HG03039 (cell line): ENCODE measurements at regions not wholly inside any gene's neighbourhood (a gene's known extent, or its start where the extent isn't known, plus 50 kb on each side); places are given as distances from the start of the nearest gene placed in this dataset.
"Not testable (repeated sequence)": the region's sequence is repeated elsewhere in the genome, so short reads cannot be mapped to it uniquely, and the experiment has no call there.

Experiments
- ATAC-seq: cut with Tn5 transposase; IDR thresholded peaks from one replicate; pipeline ENCODE4 v1.9.1; 2021; ENCODE audit warnings: mild to moderate bottlenecking, moderate library complexity; ENCODE audit not compliant: unreplicated experiment

- ATAC-seq, result no peak
These were observed 210.1 kb upstream of the NRIP1 start for GRCh38 chr21:15274701-15275485.

DNA sequence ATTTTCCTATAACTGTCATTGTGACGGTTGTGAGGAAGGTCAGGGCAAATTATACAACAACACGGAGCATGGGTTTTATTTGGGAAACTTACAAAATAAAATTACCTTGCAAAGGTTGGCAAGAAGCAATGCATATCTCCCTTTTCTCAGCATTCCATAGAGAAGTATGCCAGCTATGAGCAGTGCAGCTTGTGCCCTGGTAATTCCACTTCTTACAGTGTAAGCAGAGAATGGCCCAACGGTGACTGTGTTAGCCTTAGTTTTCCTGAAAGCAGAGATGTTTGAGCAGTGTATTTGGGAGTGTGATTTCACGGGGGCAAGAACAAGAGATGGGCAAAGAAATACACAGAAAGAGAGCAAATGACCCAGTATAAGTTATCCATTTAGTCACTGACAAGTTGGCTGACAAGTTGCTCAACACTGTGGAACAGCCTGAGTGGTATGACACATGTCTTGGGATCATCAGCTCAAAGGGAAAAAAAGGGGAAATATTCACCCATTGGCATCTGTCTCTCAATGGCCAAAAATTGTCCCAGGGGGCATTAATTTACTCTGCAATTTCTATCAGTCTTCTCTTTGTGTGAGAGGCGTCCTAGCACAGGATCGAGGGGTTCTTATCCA lies 210.9 kb upstream of the NRIP1 start:
- ATAC-seq, result no peak

GRCh38 chr21:15276243-15276642 lies 211.4 kb upstream of the NRIP1 start:
- ATAC-seq, result no peak

DNA sequence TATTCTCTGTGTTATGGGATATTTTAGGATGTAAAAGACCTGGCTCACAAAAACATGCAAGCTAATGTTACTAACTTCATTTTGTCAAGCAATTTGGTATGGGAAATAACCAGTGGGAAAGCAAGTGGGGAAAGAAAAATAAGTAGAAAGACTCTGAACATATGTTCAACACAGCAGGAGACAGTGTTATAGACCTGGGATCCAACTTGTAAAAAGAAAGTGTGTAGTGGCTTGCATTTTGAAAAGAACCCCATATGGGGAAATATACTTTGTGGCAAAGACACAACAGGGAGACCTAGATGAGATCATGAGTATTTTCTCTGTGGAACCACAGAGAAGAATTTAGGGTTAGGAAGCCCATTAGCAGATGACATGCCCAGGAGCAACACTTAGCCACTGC lies 212.7 kb upstream of the NRIP1 start:
- ATAC-seq, result no peak

DNA sequence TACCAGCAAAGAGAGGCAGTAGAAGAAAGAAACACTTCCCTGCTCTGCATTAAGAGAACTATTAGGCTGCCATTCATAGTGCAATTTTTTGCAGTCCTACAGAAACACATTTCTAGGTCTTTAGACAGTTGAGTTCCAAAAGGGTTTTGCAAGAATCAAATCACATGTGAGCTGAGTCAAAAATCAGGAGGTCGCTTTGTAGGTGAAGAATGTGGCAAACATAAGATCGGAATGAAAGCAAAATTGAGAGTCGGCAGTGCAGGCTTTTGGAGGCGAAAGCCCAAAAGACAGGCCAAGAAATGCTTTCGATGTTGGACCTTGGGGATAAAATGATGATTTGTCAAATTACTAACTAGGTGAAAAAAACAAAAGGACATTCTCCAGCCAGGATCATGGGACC lies 213.5 kb upstream of the NRIP1 start:
- ATAC-seq, result no peak

- ATAC-seq, result no peak
These were observed 214.1 kb upstream of the NRIP1 start for GRCh38 chr21:15278851-15279250.

- no peak for ATAC-seq
These were observed 214.7 kb upstream of the NRIP1 start for GRCh38 chr21:15279482-15279881.

DNA sequence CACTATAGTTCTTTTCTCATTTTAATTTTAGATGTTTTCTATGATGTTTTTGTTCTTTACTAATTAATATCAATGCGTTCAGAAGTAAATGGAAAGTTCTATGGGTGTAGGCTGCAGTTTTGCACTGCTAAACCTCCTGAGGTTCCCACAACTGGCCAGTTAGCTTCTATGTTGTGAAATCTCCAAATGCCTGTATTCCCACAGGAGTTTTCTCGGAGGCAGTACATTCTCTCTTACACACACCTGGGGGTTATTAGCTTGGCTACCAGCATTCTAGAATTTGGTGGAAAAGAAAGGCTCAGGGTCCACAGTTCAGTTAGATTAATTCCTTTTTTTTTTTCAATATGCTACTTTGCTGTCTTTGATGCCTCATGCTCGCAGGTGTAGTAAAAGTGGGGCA lies 216.9 kb upstream of the NRIP1 start:
- ATAC-seq, result no peak

DNA sequence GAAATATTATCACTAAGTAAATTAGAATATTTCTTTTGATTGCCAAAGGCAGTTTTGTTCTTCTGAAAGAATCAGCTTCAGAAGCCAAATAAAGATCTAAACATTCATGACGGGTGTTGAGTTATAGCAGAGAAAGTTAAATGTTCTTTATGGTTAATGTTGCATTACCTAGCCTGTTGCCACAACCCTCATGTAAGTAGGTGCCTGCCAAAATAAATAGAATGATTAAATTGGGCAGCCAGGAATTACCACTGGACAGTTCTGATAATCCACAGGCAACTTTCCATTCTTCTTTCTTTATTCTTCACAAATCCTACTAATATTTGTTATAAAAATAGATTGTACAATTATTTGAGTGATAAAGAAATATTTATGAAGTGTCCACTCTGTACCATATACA lies 217.9 kb upstream of the NRIP1 start:
- ATAC-seq, result no peak

DNA sequence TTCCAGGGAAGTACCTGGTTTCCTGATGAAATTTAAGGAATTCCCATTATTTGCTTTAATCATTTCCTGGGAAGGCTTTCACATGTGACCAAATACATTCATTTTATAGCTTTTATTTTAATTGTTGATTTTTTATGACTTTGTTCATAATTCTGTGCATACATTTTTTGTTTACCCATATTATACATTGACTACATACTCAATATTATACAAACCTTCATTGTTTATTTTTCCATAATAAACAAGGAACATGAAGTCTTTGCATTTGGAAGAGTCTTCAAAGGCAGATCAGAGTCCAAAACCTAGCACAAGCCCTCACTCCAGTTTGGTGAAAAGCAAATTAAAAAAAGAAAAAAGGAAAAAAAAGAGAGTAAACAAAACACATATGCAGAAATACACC lies 218.3 kb upstream of the NRIP1 start:
- no peak for ATAC-seq

- ATAC-seq, result no peak
These were observed 219.0 kb upstream of the NRIP1 start for GRCh38 chr21:15283789-15284188.

DNA sequence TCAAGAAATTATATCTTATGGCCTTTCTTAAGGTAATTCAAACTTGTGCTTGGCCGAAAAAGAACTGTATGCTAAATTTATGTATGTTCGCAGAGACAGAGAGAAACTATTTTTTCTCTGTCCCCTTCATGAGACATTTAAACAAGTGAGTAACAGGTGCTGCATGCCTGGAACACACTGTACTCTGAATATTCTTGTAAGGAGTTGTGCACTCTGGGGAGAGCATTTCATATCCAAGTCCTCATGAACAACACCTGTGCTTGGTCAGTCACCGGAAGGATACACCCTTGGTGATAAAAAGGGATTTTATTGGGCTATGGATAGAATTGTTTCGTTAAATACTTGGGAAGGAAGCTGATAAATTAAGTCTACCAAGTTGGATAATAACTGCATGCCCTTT lies 220.8 kb upstream of the NRIP1 start:
- ATAC-seq, result no peak

- no peak for ATAC-seq
These were observed 224.4 kb upstream of the NRIP1 start for GRCh38 chr21:15289246-15289645.

GRCh38 chr21:15289896-15290841 lies 225.4 kb upstream of the NRIP1 start:
- no peak for ATAC-seq

DNA sequence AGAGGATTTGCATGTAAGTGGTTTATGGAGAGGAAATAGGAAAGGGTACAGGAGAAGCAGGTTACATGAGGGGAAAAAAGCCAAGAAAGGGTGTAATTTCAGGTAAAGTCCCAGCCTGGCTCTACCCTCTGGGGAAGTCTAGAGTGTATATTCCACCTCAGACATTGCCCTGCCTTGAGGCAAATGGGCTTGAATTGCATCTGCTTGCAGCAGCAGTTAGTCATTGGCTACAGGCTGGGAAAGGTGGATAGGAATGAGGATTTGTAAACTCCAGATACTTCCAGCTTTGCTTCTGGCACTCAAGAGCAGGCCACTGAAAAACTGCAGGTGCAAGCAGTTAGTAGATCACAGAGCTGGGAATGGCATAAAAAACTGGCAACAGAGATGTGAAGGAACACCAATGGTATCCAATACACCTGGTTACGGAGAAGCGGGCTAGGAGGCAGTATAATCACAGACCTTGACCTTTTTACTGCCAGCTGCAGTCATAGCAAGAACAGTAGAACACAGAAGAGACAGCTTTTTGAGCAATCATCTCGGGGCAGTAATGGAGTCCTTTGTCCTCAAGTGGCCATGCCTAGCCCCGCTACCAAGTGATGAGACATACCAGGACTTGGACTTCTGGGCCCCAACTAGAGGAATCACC lies 226.9 kb upstream of the NRIP1 start:
- no peak for ATAC-seq

DNA sequence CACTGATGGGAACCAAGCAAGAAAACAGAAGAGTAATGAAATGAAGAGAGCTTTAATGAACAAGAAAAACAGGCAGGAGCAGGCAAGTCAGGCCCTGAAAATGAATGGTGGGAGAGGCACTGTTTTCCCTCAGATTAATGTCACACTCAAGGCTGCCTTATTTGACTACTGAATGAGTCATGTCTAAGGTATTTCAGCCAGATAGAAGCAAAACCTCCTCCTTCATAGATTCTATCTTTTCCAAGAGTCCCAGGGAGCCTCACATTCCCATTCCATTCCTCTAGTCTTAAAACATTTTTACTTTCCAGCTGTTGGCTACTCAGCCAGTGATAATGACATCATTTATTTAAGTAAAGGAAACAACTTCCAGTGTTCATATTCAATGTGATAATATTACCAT lies 228.4 kb upstream of the NRIP1 start:
- ATAC-seq, result no peak

DNA sequence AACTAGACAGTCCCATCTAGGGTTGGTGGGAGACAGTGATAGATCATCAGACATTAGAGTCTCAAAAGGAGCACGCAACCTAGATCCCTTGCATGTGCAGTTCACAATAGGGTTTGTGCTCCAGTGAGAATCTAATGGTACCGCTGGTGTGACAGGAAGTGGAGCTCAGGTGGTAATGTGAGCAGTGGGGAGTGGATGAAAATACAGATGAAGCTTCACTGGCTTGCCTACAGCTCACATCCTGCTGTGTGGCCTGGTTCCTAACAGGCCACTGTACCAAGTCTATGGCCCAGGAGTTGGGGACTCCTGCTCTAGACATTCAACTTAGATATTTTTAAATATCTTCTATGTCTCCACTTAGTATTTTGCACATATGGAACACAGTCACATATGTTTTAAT lies 231.1 kb upstream of the NRIP1 start:
- no peak for ATAC-seq

DNA sequence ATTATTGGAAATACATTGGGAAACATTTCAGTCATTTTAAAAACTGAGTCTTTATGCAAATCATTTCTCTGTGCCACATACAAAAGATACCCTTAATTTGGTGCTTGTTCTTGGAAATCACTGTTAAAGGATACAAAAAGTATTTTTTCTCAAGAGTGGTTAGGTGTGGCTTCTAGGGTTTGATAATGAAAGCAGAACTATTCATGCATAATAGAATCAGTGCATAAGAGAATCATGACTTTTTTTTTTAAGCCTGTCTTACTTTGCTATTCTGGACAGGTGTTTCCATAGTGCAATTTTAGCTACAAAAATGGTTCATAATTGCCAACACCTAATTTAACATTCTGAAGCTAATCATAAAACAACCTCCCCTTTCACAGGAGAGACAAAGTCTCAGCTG lies 233.0 kb upstream of the NRIP1 start:
- ATAC-seq, result no peak

GRCh38 chr21:15298306-15298705 lies 233.5 kb upstream of the NRIP1 start:
- no peak for ATAC-seq

DNA sequence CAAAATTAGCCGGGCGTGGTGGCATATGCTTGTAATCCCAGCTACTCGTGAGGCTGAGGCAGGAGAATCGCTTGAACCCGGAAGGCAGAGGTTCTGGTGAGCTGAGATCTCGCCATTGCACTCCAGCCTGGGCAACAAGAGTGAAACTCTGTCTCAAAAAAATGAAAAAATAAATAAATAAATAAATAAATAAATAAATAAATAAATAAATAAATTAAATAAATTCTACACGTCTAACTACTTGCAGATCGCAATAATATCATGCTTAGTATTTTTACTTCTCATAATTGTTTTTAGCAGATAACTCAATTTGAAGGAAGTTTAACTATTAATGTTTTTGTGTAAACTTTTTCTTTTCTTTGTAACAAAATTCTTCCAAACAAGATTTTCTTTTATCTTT lies 234.0 kb upstream of the NRIP1 start:
- ATAC-seq, result not testable (repeated sequence)

GRCh38 chr21:15300131-15300530 lies 235.3 kb upstream of the NRIP1 start:
- no peak for ATAC-seq
